K562 (cell line): ENCODE measurements at regions not wholly inside any gene's neighbourhood (a gene's known extent, or its start where the extent isn't known, plus 50 kb on each side); places are given as distances from the start of the nearest gene placed in this dataset.

Experiments used
- BCLAF1 ChIP-seq, 2 experiments: fragments of 450-650 bp in 1 of 2; IDR thresholded peaks; 2 replicates each; pipeline ENCODE4 v1.6.1; 2011 to 2017; ENCODE audit warnings: low read depth in 2 of 2, antibody characterized with exemption in 1 of 2, borderline replicate concordance in 1 of 2, low read length in 1 of 2, mild to moderate bottlenecking in 1 of 2, mixed read lengths in 1 of 2; ENCODE audit not compliant: control insufficient read depth in 1 of 2
- BMI1 ChIP-seq: fragments of 150-350 bp; IDR thresholded peaks from 2 replicates; pipeline ENCODE4 v1.6.1; 2014; ENCODE audit warnings: low read length
- FOXO4 ChIP-seq: fragments of 450-650 bp; formaldehyde crosslinking; IDR thresholded peaks from 2 replicates; pipeline ENCODE4 v1.4.0; 2020; ENCODE audit warnings: mild to moderate bottlenecking, moderate library complexity
- HINFP ChIP-seq: fragments of 450-650 bp; conservative IDR thresholded peaks from 2 replicates; pipeline ENCODE4 v1.6.1; 2016; ENCODE audit warnings: missing genetic modification characterization, low read depth, mild to moderate bottlenecking, control low read depth, missing compliant biosample characterization
- HOXB6 ChIP-seq: fragments of 250-450 bp; sonication (Bioruptor Pico); IDR thresholded peaks from 2 replicates; pipeline ENCODE4 v1.5.1; 2022; ENCODE audit warnings: mild to moderate bottlenecking, borderline replicate concordance
- PRMT5 ChIP-seq: sonication (generic); formaldehyde crosslinking; IDR thresholded peaks from 2 replicates; pipeline ENCODE4 v1.5.0; 2020; ENCODE audit warnings: missing genetic modification reagents
- TCFL5 ChIP-seq: fragments of 250-450 bp; sonication (Bioruptor Pico); conservative IDR thresholded peaks from 2 replicates; pipeline ENCODE4 v1.6.1; 2021; ENCODE audit warnings: mild to moderate bottlenecking, moderate library complexity, matching md5 sums
- USF2 ChIP-seq: sonication (generic); formaldehyde crosslinking; IDR thresholded peaks from 2 replicates; pipeline ENCODE4 v1.5.0; 2020; ENCODE audit warnings: missing genetic modification reagents
- ZNF699 ChIP-seq: fragments of 250-450 bp; sonication (Bioruptor Pico); IDR thresholded peaks from 2 replicates; pipeline ENCODE4 v1.8.0; 2021; ENCODE audit warnings: mild to moderate bottlenecking, moderate library complexity; ENCODE audit not compliant: insufficient replicate concordance

- no peak for TF ChIP-seq HINFP (tag)
- no peak for TF ChIP-seq BMI1
- TF ChIP-seq PRMT5 = no peak
- TF ChIP-seq HOXB6 (CRISPR knock-in tag) = no peak
- TF ChIP-seq FOXO4 (CRISPR knock-in tag) = no peak
- TF ChIP-seq ZNF699 (CRISPR knock-in tag) = no peak
- no peak for TF ChIP-seq USF2
- TF ChIP-seq BCLAF1 (IDR thresholded peaks at IDR 0.05; ENCODE audit: borderline replicate concordance in 1 of 2, control insufficient read depth in 1 of 2, low read depth in 2 of 2, low read length in 1 of 2) = no peak
- no peak for TF ChIP-seq TCFL5
Measured at GRCh38 chr7:10121631-10122030, 852.0 kb upstream of the PHF14 start (continued).
